ENCODE measurements at regions not wholly inside any gene's neighbourhood (a gene's known extent, or its start where the extent isn't known, plus 50 kb on each side); places are given as distances from the start of the nearest gene placed in this dataset.

DNA sequence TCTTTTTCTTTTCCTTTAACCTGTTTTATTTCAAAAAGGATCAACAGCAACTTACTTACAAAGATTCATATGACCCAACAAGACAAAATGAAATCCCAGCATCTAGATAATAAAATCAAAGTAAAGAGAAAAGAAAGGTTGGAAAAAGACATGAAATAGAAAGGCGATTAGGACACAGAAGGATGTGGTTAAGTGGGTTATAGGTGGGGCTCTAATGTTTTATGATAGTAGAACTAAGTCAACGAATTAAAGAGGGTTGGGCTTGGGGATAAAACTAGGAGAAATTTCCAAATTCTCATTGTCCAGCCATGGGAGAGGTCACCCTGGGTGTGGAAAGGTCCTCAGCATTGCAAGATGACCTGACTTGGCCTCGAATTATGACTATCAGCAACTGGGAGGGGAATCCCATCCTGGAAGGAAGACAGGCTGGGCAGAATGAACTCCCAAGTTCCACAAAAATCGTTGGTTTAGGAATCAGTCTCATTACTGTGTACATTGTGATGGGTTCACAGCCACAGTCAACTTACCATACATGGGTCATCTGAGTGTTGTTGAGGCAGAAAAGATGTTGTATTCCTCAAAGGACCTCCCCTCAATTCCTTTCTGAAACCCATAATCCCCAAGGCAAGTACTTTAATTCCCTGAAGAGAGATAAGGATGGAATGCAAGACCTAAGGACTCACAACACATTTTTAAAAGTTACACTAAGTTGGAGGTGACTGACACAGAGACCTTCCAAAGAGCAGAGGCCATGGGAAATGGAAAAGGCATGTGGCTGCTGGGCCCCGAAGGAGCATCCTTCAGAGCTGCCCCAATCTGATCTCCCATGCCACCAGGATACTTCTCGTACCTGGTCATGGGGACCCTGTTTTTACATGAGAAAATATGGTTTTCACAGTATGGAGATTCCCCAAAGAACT lies 167.6 kb downstream of the UXS1 start:
- TF ChIP-seq CTCF (optimal IDR thresholded peaks at IDR 0.05 in 1 of 3, IDR thresholded peaks at IDR 0.05 in 1 of 3, conservative IDR thresholded peaks at IDR 0.05 in 1 of 3; ENCODE audit: extremely low read depth in 1 of 3, insufficient read depth in 2 of 3, low read length in 3 of 3) = no peak
- no peak for TF ChIP-seq EZH2 (IDR thresholded peaks at IDR 0.05; ENCODE audit: low read length)
